Upper lobe of right lung (tissue), 1 donor: ENCODE measurements at regions not wholly inside any gene's neighbourhood (a gene's known extent, or its start where the extent isn't known, plus 50 kb on each side); places are given as distances from the start of the nearest gene placed in this dataset.

ENCODE experiments used
- ATAC-seq: fragments of 200-7000 bp; cut with Tn5 transposase; one replicate; pipeline ENCODE4 v1.9.1; 2020; ENCODE audit warnings: mild to moderate bottlenecking, moderate library complexity
- DNase-seq: peaks from one replicate; pipeline ENCODE4 v3.0.0-alpha.2; 2020
- H3K27ac ChIP-seq: fragments of 200-600 bp; one replicate; pipeline ENCODE4 v1.8.0; 2022
- H3K27me3 ChIP-seq: fragments of 200-600 bp; one replicate; pipeline ENCODE4 v1.8.0; 2022; ENCODE audit warnings: mild to moderate bottlenecking
- H3K36me3 ChIP-seq: fragments of 200-600 bp; one replicate; pipeline ENCODE4 v1.8.0; 2022
- H3K4me1 ChIP-seq: fragments of 200-600 bp; one replicate; pipeline ENCODE4 v1.8.0; 2022
- H3K4me3 ChIP-seq: fragments of 200-600 bp; one replicate; pipeline ENCODE4 v1.8.0; 2022; ENCODE audit warnings: mild to moderate bottlenecking
- H3K9me3 ChIP-seq: fragments of 200-600 bp; one replicate; pipeline ENCODE4 v1.8.0; 2022
- intact Hi-C: fragments of 100-400 bp; cut with DNase I; formaldehyde crosslinking; loops from one replicate; pipeline ENCODE4 v1.11.0; 2022
- TF ChIP-seq, protein P1 (sequence below): fragments of 200-600 bp; IDR thresholded peaks from one replicate; pipeline ENCODE4 v1.8.0; 2022; ENCODE audit warnings: antibody characterized with exemption
- donor health status: DM: no; HTN: yes; CAD: no; lungs with severe emphysema.

DNA sequence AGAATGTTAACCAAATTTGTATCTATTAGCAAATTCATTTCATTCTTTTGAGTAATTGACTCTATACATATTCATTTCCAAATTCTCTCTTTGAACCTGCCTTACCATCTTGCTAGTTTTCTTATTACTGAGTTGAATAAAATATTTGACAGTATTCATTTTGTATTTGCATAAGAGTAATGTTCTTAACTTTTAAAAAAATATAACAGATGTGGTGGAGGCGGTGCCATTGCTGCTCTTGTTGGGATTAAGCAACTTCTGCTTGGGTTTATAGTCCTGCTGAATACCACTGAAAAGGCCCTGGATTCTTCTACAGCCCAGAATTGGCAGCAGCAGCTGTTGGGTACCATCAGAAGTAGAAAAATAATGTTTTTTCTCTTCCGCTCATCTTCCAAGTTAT, 148.9 kb upstream of the PEX5L start:
- H3K27ac ChIP-seq = no peak overlapping the region
- H3K9me3 ChIP-seq = no peaks in the 10 kb centered on the region
- TF ChIP-seq, protein P1, sequence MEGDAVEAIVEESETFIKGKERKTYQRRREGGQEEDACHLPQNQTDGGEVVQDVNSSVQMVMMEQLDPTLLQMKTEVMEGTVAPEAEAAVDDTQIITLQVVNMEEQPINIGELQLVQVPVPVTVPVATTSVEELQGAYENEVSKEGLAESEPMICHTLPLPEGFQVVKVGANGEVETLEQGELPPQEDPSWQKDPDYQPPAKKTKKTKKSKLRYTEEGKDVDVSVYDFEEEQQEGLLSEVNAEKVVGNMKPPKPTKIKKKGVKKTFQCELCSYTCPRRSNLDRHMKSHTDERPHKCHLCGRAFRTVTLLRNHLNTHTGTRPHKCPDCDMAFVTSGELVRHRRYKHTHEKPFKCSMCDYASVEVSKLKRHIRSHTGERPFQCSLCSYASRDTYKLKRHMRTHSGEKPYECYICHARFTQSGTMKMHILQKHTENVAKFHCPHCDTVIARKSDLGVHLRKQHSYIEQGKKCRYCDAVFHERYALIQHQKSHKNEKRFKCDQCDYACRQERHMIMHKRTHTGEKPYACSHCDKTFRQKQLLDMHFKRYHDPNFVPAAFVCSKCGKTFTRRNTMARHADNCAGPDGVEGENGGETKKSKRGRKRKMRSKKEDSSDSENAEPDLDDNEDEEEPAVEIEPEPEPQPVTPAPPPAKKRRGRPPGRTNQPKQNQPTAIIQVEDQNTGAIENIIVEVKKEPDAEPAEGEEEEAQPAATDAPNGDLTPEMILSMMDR = no peak
- H3K36me3 ChIP-seq = no peaks in the 10 kb centered on the region
- no peaks in the 10 kb centered on the region for H3K4me1 ChIP-seq
- DNase-seq (no peak), ATAC-seq (no peak)
- H3K4me3 ChIP-seq = no peak overlapping the region
- no peaks in the 10 kb centered on the region for H3K27me3 ChIP-seq
- intact Hi-C loops = no loop called here

DNA sequence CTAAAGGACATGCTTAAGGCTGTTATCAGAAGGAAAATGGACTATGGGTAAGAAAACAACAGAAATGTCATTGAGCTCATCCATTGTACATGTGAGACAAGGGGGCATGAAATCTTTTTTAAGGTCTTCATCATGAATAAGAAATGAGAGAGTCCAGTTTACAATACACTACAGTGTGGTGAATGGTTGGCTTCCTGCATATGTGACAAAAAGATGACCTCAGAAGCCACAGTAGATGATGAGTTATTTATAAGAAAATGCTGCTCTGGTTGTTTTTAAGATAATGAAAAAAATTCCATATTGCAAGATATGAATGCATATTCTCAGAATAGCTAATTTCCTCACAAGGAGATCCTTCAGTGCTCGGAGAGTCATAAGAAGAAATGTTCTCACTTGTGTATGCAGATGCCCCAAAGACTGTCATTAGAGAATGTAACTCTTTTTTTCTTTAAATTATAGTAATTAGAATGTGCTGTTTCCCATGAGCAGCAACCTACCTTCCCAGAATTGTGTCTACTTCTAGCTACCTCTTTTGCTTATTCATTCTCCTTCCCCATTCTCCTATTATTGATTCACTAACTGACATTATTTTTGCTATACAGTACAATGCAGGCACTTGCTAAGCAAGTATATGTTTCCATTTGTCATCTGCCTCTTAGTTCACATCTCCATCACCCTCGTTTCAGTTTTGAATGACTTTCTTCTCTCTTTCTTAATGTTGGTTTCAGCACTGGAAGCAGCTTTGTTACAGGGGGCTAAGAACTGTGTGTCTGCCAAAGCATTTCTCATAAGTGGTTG, 152.0 kb upstream of the PEX5L start:
- no peak overlapping the region for H3K27ac ChIP-seq
- TF ChIP-seq, protein P1 = no peak
- H3K4me3 ChIP-seq = no peak overlapping the region
- H3K36me3 ChIP-seq = no peaks in the 10 kb centered on the region
- intact Hi-C loops = no loop called here
- ATAC-seq (no peak), DNase-seq (no peak)
- H3K4me1 ChIP-seq = no peaks in the 10 kb centered on the region
- no peaks in the 10 kb centered on the region for H3K9me3 ChIP-seq
- H3K27me3 ChIP-seq = no peaks in the 10 kb centered on the region

DNA sequence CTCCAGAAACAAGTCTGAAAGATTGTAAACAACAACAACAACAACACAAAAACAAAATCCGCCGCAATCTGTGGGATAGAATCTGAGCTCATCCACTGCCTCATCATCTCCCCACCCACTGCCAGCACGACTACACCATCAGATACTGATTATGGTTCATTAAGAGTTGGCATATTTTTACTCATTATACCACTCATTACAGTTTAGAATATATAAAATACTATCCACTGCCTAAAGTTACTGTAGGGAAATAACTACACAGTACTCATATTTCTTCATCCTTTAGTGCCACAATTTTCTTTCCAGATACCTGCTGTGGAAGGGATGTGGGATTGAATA, 152.5 kb upstream of the PEX5L start:
- Histone ChIP-seq H3K27me3 (no peaks in the 10 kb centered on the region), H3K9me3 (no peaks in the 10 kb centered on the region), H3K36me3 (no peaks in the 10 kb centered on the region), H3K27ac (no peak overlapping the region), H3K4me1 (no peaks in the 10 kb centered on the region), H3K4me3 (no peak overlapping the region)
- no peak for DNase-seq
- intact Hi-C loops = no loop called here
- TF ChIP-seq, protein P1 = no peak
- ATAC-seq = no peak

DNA sequence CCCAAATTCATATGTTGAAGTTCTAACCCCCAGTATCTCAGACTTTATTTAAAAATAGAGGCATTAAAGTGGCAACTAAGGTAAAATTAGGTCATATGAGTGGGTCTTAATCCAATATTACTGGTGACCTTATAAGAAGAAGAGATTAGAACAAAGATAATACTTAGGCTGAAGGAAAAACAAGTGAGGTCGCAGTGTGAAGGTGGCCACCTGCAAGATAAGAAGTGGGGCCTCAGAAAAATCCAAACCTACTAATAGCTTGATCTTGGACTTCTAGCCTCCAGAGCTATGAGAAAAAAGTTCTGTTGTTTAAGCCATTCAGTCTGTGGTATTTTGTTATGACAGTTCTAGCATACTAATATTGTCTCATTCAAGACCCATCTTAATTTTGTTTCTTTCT, 159.9 kb upstream of the PEX5L start:
- TF ChIP-seq, protein P1 = no peak
- no peaks in the 10 kb centered on the region for H3K36me3 ChIP-seq
- no peak overlapping the region for H3K27ac ChIP-seq
- H3K4me3 ChIP-seq = no peak overlapping the region
- no peaks in the 10 kb centered on the region for H3K27me3 ChIP-seq
- H3K4me1 ChIP-seq = no peaks in the 10 kb centered on the region
- intact Hi-C loops = no loop called here
- H3K9me3 ChIP-seq = no peaks in the 10 kb centered on the region
- no peak for DNase-seq
- no peak for ATAC-seq

DNA sequence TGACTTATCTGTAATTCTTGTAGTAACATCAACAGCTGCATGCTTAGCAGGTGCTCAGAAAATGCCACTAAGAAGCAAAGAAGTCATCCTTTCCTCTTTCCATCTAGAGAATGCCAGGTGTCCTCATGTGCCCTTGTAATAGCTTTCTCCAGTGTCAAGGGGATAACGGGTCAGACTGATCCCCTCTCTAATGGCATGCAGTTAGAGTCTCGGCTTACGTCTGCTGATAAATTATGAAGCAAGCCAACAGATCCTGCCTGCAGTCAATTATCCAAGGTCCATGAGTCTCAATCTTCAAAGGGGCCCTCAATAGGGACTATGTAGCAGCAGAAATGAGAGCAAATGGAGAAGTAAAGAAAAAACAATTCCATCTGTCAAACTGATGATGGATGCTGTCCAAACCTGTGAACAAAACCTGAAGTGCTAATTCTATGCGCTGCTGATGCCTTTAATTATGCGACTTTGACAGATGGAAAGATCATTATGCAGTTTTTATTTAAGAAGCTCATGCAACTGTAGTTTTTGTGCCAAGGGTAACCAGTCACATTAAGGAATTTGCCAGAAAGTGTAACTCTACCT, 162.8 kb upstream of the PEX5L start:
- TF ChIP-seq, protein P1 = no peak
- ATAC-seq = no peak
- Histone ChIP-seq H3K27ac (no peak overlapping the region), H3K4me3 (no peak overlapping the region), H3K4me1 (no peaks in the 10 kb centered on the region), H3K27me3 (no peaks in the 10 kb centered on the region), H3K36me3 (no peaks in the 10 kb centered on the region), H3K9me3 (no peaks in the 10 kb centered on the region)
- intact Hi-C loops = no loop called here
- no peak for DNase-seq
